ENCODE measurements at regions not wholly inside any gene's neighbourhood (a gene's known extent, or its start where the extent isn't known, plus 50 kb on each side); places are given as distances from the start of the nearest gene placed in this dataset.

GRCh38 chr3:194970066-194970465 lies 284.4 kb downstream of the FAM43A start:
- no peak for DNase-seq (ENCODE audit: low read depth in 3 of 3)

- no peak for DNase-seq (ENCODE audit: low read depth in 3 of 3)
Measured at GRCh38 chr3:194971009-194971408, 285.3 kb downstream of the FAM43A start.

DNA sequence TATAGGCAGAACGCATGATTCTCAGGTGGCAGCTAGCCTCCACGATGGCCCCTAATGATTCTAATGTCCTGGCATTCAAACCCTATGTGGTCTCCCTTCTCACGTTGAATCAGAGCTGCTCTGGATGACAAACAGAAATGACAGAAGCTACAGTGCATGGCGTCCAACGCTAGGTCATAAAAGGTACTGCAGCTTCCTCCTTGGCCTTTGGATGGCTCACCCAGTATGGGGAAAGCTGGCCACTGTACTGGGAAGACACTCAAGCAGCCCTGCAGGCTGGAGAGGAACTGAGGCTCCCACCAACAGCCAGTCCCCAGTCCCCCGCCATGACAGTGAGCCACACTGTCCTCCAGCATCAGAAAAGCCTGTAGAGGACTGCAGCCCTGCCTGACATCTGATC lies 286.3 kb downstream of the FAM43A start:
- no peak for DNase-seq (ENCODE audit: low read depth in 3 of 3)

DNA sequence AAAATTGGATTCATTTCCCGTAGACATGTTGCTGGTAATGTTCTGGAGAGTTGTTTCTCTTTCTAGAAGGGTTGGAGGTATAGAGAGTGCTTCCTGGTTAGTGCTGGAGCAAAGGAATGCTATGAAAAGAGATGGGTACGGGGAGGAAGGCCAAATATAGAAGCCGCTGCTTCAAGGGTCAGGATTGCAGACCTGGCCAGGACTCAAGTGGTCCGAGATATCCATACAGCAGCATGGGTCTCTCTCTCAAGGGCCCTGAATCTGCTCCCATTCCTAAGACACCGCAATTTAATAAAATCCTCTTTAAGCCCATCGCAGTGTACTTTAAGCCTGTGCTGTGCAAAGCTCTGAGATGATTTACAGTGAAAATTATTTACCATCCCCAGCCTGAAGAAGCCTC lies 287.0 kb downstream of the FAM43A start:
- no peak for DNase-seq (ENCODE audit: low read depth in 3 of 3)

DNA sequence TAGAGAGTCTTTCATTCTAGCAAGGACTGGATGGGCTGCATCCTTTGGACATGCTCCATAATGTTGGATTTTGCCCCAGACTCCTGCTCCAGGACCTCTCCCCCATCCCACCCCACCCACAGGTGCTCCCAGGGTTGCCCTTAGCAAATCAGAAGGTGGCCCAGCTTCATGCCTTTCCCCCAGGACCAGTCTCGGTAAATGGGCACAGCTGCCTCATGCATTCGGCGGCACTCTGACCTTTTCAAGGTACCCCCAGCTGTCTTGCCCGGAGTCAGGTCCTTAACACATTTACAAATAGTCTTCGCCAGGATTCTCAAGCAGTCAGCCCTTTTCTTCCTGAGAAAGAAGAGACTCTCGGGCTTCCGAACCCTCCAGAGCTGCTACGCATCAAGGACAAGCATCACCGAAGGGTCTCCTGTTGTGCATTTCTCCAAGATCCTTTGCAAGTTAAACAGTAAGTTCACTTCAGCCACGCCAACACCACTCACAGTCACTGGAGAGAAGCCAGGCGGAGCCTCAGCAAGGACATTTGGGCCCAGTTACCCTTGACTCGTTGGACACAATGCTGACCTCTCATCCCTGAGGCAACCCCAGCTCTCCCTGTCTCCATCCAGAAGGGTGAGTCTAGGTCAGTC lies 287.8 kb downstream of the FAM43A start:
- no peak for DNase-seq (ENCODE audit: low read depth in 3 of 3)

- no peak for DNase-seq (ENCODE audit: low read depth in 3 of 3)
Measured at GRCh38 chr3:194974468-194975135, 288.9 kb downstream of the FAM43A start.

GRCh38 chr3:194976049-194976451 lies 290.4 kb downstream of the FAM43A start:
- DNase-seq (ENCODE audit: low read depth in 3 of 3): no peak

DNA sequence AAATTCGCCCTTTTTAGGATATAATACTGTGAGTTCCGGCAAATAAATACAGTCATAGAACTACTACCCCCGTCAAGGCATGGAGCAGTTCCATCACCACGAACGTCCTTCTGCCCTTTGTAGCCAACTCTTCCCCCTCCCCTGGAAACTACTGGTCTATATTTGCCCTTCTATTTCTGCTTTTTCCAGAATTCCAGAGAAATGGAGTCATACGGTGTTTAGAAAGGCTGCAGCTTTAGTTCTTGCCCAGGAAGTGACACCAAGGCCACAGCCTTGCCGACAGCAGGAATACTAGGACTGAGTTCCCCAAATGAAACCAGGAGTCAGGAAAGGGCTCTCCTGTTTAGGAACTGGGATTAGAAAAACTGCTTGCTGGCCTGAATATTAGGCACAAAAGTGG lies 291.2 kb downstream of the FAM43A start:
- no peak for DNase-seq (ENCODE audit: low read depth in 3 of 3)

- DNase-seq (ENCODE audit: low read depth in 3 of 3): no peak
Measured at GRCh38 chr3:194977356-194977755, 291.7 kb downstream of the FAM43A start.

DNA sequence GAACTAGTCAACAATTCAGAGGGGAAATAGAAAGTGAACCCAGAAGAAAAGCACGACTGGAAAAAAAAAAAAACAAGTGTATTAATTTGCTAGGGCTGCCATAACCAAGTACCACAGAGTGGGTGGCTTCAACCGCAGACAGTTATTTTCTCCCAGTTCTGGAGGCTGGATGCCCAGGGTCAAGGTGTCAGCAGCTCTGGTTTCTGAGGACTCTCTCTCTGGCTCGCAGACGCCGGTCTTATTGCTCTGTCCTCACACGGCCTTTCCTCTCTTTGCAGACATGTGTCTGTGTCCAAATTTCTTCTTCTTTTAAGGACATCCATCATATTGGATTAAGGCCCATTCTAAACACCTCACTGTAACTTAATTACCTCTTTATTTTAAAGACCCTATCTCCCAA lies 291.8 kb downstream of the XXYLT1 start:
- DNase-seq (ENCODE audit: low read depth in 3 of 3): no peak

DNA sequence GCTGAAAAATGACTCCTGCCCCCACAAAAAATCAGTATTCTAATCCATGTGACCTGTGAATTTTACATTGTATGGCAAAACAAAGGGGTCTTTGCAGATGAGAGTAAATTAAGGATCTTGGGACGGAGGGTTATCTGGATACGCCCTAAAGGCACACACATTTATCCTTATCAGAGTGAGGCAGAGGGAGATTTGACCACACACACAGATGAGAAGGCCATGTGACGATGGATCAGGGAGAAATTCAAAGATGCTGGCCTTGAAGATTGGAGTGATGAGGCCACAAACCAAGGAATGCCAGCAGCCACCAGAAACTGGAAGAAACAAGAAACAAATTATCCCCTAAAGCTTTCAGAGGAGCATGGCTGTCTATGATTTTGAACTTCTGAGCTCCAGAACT lies 288.5 kb downstream of the XXYLT1 start:
- DNase-seq (ENCODE audit: low read depth in 3 of 3): no peak

- no peak for DNase-seq (ENCODE audit: low read depth in 3 of 3)
Measured at GRCh38 chr3:194983121-194983520, 287.8 kb downstream of the XXYLT1 start.

DNA sequence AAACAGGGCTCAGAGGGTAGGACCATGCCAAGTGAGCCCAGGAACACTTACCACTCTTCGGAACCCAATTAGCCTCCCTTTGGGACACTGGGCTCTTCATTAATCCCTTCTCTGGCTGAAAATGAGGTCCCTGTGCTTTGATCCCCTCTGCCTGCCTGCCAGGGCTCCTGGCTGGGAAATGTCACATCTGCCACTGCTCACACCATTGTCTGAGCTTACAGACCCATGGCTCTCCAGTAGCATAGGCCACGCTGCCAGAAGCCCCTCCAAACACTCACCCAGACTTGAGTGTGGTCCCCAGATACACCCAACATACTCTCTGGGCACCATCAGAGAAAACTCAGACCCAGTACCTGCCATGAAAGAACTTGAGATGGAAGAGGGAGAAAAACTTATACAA lies 287.3 kb downstream of the XXYLT1 start:
- no peak for DNase-seq (ENCODE audit: low read depth in 3 of 3)

- DNase-seq (ENCODE audit: low read depth in 3 of 3): no peak
Measured at GRCh38 chr3:194984066-194984465, 286.9 kb downstream of the XXYLT1 start.

- no peak for DNase-seq (ENCODE audit: low read depth in 3 of 3)
Measured at GRCh38 chr3:194984622-194985021, 286.3 kb downstream of the XXYLT1 start.

GRCh38 chr3:194985031-194985578 lies 285.9 kb downstream of the XXYLT1 start:
- no peak for DNase-seq (ENCODE audit: low read depth in 3 of 3)

- DNase-seq (ENCODE audit: low read depth in 3 of 3): no peak
Measured at GRCh38 chr3:194986208-194987043, 284.5 kb downstream of the XXYLT1 start.

GRCh38 chr3:194987571-194988494 lies 283.1 kb downstream of the XXYLT1 start:
- no peak for DNase-seq (ENCODE audit: low read depth in 3 of 3)

GRCh38 chr3:194988495-194989165 lies 282.3 kb downstream of the XXYLT1 start:
- no peak for DNase-seq (ENCODE audit: low read depth in 3 of 3)

GRCh38 chr3:194989241-194989640 lies 281.7 kb downstream of the XXYLT1 start:
- no peak for DNase-seq (ENCODE audit: low read depth in 3 of 3)
